ENCODE measurements at regions not wholly inside any gene's neighbourhood (a gene's known extent, or its start where the extent isn't known, plus 50 kb on each side); places are given as distances from the start of the nearest gene placed in this dataset.
A peak's percentile ranks its signal among the peaks of the same experiment; 100 is the strongest.

DNA sequence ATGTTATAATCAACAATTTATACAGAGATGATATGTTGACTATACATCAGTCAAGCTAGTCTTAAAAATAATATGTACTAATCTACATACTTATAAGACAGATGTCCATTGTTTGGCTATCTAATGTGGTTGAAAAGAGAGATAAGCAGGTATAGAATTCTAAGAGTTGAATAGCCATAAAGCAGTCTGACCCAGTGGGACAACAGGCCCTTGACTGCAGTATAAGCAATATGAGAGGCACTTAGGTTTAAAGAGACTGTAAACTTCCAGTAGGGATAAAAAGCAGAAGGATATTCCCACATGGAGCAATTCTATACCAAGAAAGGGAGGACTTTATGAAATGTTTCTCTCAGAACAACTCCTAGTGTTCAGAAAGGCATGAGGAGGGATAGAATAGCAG, 139.3 kb downstream of the ELAPOR2 start:
- no peak for FAIRE-seq
- no peak for DNase-seq (ENCODE audit: insufficient read length, low spot score)
- TF ChIP-seq, protein P1, sequence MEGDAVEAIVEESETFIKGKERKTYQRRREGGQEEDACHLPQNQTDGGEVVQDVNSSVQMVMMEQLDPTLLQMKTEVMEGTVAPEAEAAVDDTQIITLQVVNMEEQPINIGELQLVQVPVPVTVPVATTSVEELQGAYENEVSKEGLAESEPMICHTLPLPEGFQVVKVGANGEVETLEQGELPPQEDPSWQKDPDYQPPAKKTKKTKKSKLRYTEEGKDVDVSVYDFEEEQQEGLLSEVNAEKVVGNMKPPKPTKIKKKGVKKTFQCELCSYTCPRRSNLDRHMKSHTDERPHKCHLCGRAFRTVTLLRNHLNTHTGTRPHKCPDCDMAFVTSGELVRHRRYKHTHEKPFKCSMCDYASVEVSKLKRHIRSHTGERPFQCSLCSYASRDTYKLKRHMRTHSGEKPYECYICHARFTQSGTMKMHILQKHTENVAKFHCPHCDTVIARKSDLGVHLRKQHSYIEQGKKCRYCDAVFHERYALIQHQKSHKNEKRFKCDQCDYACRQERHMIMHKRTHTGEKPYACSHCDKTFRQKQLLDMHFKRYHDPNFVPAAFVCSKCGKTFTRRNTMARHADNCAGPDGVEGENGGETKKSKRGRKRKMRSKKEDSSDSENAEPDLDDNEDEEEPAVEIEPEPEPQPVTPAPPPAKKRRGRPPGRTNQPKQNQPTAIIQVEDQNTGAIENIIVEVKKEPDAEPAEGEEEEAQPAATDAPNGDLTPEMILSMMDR (IDR thresholded peaks at IDR 0.05; ENCODE audit: insufficient read depth, missing control alignments), result no peak

DNA sequence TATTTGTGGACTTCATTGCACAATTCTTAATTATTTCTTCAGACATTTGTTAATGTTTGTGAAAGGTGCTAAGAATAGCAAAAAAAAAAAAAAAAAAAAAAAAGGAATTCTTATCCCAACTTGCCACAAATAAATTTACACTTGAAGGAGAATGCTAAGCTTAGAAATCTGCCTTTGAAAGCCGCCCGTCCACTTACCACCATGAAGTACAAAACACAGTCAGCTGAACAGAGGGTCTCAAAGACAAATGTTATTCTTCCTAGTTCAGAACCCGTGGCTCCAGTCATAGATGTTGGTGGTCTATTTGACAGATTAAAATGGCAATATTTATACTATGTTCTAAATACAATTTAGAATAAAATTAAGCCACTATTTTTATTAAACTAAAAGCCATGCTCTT, 141.2 kb downstream of the ELAPOR2 start:
- FAIRE-seq, result no peak

DNA sequence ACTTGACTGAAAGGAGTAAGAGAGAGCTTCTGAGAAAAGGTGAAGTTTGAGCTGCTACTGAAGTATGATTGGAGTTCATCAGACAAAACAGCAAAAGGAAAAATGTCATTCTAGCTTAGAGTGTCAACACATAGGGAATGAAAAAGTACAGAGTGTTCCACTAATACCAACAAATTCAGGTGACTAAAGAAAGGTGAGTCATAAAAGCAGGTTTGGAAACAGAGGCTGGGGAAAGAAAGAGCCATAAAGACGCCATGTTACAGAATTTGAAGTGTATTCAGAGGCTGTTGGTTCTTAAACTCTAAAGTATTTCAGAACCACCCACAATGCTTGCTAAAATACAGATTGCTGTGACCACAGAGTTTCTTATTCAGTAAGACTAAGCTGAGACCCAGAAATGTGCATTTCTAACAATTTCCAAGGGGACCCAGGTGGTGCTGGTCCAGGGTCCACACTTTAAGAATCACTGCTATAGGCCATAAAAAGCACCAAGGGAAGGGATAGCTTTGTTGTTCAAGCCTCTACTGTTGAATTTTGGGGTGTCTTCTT, 143.1 kb downstream of the ELAPOR2 start:
- TF ChIP-seq, protein P1 (IDR thresholded peaks at IDR 0.05; ENCODE audit: insufficient read depth, missing control alignments), result no peak
- FAIRE-seq, result no peak
- no peak for DNase-seq (ENCODE audit: insufficient read length, low spot score)

More for the DNA sequence above, 141.2 kb downstream of the ELAPOR2 start:
- TF ChIP-seq, protein P1 (IDR thresholded peaks at IDR 0.05; ENCODE audit: insufficient read depth, missing control alignments), result no peak
- no peak for DNase-seq (ENCODE audit: insufficient read length, low spot score)

DNA sequence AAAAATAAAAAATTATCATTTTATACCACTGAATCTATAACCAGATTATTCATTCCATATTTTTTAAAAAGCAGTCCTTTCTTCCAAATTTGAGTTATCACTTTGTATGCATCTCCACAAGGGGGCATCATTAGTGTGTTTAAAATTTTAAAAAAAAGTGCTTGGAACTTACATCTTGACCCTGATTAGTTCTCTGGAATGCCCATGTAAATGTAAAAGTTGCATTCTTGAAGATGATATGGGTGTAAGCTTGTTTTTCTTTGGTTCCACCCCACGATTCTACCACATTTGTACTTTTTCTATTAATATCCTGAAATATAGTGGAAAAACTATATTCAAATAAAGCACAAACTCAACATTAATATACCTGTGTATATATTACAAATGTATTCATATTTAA, 144.9 kb downstream of the ELAPOR2 start:
- DNase-seq (ENCODE audit: insufficient read length, low spot score) (no peak), FAIRE-seq (no peak)
- TF ChIP-seq, protein P1 (IDR thresholded peaks at IDR 0.05; ENCODE audit: insufficient read depth, missing control alignments), result peak; percentile 41
